Mesothelial cell of epicardium (in vitro differentiated cells): ENCODE measurements at regions not wholly inside any gene's neighbourhood (a gene's known extent, or its start where the extent isn't known, plus 50 kb on each side); places are given as distances from the start of the nearest gene placed in this dataset.

Experiments
- DNase-seq, 2 experiments: peaks; one replicate each; pipeline ENCODE4 v3.0.0; 2021; ENCODE audit warnings: low spot score in 2 of 2; ENCODE audit not compliant: unreplicated experiment in 2 of 2
- H3K27ac Mint-ChIP-seq: 2 replicates; pipeline ENCODE4 v1.8.0; 2021; ENCODE audit warnings: mixed read lengths
- H3K27me3 Mint-ChIP-seq: 2 replicates; pipeline ENCODE4 v1.8.0; 2021; ENCODE audit warnings: low read depth, mixed read lengths
- H3K36me3 Mint-ChIP-seq: 2 replicates; pipeline ENCODE4 v1.8.0; 2021; ENCODE audit warnings: mixed read lengths
- H3K4me1 Mint-ChIP-seq: 2 replicates; pipeline ENCODE4 v1.8.0; 2021; ENCODE audit warnings: mixed read lengths
- H3K4me3 Mint-ChIP-seq: 2 replicates; pipeline ENCODE4 v1.8.0; 2021; ENCODE audit warnings: mild to moderate bottlenecking, moderate library complexity, mixed read lengths
- H3K9me3 Mint-ChIP-seq: 2 replicates; pipeline ENCODE4 v1.8.0; 2021; ENCODE audit warnings: mixed read lengths
- TF ChIP-seq, protein P1 (sequence below): fragments of 200-600 bp; sonication (generic); IDR thresholded peaks from one replicate; pipeline ENCODE4 v1.5.0; 2021; ENCODE audit warnings: antibody characterized with exemption; ENCODE audit not compliant: unreplicated experiment

DNA sequence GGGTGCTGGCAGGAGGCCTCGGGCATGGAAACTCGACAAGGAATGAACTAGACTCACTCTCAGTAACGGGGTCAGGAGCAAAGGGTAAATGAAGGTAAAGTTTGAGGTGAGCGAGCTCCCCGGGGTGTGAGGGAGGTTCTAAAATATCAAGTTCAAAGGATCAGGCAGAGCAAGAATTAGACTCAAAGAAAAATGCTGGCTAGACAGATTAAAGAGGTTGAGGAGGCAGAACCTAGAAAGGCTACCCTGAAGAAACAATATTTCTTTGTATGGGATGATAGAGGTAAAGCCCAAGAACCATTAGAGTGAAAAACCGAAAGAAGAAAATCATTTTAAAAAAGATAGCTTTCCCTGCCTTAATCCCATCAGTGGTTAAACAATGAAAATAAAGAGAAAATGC is 386.7 kb upstream of the MEF2C start:
- Mint-ChIP-seq H3K27ac (no peak overlapping the region), H3K4me1 (no peaks in the 10 kb centered on the region), H3K27me3 (no peaks in the 10 kb centered on the region), H3K36me3 (no peaks in the 10 kb centered on the region), H3K9me3 (no peaks in the 10 kb centered on the region), H3K4me3 (no peak overlapping the region)
- TF ChIP-seq, protein P1, sequence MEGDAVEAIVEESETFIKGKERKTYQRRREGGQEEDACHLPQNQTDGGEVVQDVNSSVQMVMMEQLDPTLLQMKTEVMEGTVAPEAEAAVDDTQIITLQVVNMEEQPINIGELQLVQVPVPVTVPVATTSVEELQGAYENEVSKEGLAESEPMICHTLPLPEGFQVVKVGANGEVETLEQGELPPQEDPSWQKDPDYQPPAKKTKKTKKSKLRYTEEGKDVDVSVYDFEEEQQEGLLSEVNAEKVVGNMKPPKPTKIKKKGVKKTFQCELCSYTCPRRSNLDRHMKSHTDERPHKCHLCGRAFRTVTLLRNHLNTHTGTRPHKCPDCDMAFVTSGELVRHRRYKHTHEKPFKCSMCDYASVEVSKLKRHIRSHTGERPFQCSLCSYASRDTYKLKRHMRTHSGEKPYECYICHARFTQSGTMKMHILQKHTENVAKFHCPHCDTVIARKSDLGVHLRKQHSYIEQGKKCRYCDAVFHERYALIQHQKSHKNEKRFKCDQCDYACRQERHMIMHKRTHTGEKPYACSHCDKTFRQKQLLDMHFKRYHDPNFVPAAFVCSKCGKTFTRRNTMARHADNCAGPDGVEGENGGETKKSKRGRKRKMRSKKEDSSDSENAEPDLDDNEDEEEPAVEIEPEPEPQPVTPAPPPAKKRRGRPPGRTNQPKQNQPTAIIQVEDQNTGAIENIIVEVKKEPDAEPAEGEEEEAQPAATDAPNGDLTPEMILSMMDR, result no peak
- DNase-seq, result no peak

DNA sequence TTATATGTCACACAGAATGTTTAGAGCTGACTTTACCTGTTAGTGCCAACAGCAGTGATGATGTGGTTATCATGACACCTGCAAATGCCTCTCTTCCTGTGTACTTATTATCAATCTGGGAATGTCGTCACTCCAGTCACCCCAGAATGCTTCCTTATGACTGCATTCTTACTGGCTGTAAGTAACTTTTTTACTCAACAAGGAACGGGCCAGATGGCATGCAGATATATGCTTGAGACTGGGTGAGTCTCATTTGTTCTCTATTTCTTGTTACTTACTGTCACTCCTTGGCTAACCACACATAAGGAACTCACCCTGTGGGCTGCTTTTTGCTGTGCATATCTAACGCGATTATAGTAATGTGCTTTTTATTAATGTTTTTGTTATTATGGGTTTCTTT is 385.5 kb upstream of the MEF2C start:
- H3K36me3 Mint-ChIP-seq, result no peaks in the 10 kb centered on the region
- H3K27ac Mint-ChIP-seq, result no peak overlapping the region
- DNase-seq, result no peak
- H3K9me3 Mint-ChIP-seq, result no peaks in the 10 kb centered on the region
- no peaks in the 10 kb centered on the region for H3K4me1 Mint-ChIP-seq
- TF ChIP-seq, protein P1, result no peak
- H3K27me3 Mint-ChIP-seq, result no peaks in the 10 kb centered on the region
- H3K4me3 Mint-ChIP-seq, result no peak overlapping the region

DNA sequence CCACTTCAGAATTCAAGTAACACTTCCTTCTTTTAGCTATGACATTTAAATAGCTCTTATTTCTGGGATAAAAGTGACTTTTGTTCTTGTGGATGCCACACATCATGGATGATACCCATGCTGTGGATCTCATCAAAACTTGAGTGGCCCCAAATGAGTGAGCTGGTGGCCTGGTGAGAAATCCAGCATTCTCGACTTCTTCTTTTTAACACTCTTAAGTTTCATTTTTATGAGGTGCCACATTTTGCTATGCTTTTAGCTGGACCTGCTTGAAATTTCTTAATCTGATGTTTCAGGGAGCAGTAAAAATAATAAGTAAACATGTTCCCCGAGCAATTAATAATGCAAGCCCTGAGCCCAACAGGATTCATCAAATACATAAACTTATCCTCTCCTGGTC is 384.8 kb upstream of the MEF2C start:
- no peaks in the 10 kb centered on the region for H3K4me1 Mint-ChIP-seq
- H3K4me3 Mint-ChIP-seq, result no peak overlapping the region
- no peak for DNase-seq
- no peaks in the 10 kb centered on the region for H3K36me3 Mint-ChIP-seq
- TF ChIP-seq, protein P1, result no peak
- no peak overlapping the region for H3K27ac Mint-ChIP-seq
- H3K9me3 Mint-ChIP-seq, result no peaks in the 10 kb centered on the region
- H3K27me3 Mint-ChIP-seq, result no peaks in the 10 kb centered on the region

DNA sequence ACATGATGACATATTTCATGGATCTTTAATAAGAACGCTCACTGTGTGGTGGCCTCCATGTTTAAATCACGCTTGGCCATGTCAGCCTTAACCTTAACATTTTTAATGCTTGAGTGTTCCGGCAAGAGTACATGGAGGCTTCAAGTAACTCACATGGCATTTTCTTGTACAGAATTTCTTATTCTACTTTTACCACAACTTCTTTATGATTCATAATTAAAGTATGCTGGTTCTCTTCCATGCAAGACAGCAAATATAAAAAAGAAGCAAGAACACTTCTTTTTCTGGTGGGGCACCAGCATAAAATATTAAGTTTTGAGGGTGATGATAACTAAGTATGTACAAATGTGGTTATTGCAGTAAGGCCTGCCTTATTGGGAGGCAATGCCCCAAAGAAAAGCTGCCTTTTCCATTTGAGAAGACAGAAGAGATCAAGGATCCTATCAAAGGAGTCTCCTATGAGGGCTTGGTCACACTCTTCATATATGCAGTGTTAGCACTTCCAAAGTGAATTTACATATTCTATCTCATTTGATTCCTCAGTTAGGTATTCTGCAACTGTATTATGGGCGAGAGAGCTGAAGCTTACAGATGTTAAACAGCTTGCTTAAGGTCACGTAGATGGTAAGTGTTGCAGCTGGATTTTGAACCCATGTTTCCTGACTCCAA is 382.7 kb upstream of the MEF2C start:
- H3K27ac Mint-ChIP-seq, result no peak overlapping the region
- DNase-seq, result no peak
- no peaks in the 10 kb centered on the region for H3K36me3 Mint-ChIP-seq
- H3K4me1 Mint-ChIP-seq, result no peaks in the 10 kb centered on the region
- no peak overlapping the region for H3K4me3 Mint-ChIP-seq
- no peaks in the 10 kb centered on the region for H3K27me3 Mint-ChIP-seq
- H3K9me3 Mint-ChIP-seq, result no peaks in the 10 kb centered on the region
- TF ChIP-seq, protein P1, result no peak

DNA sequence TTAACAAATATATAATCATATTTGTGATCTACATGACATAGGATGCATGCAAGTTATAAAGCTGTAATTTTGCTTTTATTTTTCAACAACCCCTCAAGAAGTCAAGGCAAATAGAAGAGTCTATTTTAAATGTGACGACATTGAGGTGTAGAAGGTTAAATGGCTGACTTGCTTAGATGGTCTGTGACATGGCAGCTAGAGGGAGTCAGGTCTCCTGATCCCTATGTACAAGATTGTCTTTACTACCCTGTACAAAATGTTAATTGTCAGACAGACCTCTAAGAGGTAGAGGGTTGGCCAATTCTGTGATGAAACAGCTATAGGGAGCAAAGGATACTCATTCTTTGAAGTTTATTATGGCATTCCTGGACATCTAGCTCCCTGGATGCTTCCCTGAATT is 380.9 kb upstream of the MEF2C start:
- no peaks in the 10 kb centered on the region for H3K27me3 Mint-ChIP-seq
- TF ChIP-seq, protein P1, result no peak
- no peak for DNase-seq
- no peak overlapping the region for H3K27ac Mint-ChIP-seq
- H3K9me3 Mint-ChIP-seq, result no peaks in the 10 kb centered on the region
- H3K4me3 Mint-ChIP-seq, result no peak overlapping the region
- no peaks in the 10 kb centered on the region for H3K4me1 Mint-ChIP-seq
- H3K36me3 Mint-ChIP-seq, result no peaks in the 10 kb centered on the region

DNA sequence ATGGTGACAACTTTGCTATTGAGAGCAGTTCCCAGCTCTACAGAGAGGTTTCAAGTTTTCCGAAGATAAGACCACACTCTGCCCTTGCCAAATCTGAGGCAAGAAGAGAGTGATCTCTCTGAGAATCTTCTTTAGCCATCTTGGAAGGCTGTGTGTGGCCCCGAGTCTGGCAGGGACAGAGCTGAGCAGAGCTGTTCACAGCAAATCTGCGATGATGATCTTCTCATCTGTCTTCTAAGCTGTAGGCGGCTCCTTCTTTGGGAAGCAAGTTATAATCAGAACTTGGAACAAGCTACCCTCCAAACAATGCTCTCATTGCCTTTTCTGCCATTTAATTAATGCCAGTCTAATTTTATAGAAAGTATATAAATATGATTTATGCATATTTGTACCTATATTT is 379.0 kb upstream of the MEF2C start:
- no peak for DNase-seq
- no peaks in the 10 kb centered on the region for H3K9me3 Mint-ChIP-seq
- H3K4me1 Mint-ChIP-seq, result no peaks in the 10 kb centered on the region
- TF ChIP-seq, protein P1, result no peak
- no peak overlapping the region for H3K27ac Mint-ChIP-seq
- no peaks in the 10 kb centered on the region for H3K36me3 Mint-ChIP-seq
- no peaks in the 10 kb centered on the region for H3K27me3 Mint-ChIP-seq
- H3K4me3 Mint-ChIP-seq, result no peak overlapping the region
